ENCODE measurements at regions not wholly inside any gene's neighbourhood (a gene's known extent, or its start where the extent isn't known, plus 50 kb on each side); places are given as distances from the start of the nearest gene placed in this dataset.

DNA sequence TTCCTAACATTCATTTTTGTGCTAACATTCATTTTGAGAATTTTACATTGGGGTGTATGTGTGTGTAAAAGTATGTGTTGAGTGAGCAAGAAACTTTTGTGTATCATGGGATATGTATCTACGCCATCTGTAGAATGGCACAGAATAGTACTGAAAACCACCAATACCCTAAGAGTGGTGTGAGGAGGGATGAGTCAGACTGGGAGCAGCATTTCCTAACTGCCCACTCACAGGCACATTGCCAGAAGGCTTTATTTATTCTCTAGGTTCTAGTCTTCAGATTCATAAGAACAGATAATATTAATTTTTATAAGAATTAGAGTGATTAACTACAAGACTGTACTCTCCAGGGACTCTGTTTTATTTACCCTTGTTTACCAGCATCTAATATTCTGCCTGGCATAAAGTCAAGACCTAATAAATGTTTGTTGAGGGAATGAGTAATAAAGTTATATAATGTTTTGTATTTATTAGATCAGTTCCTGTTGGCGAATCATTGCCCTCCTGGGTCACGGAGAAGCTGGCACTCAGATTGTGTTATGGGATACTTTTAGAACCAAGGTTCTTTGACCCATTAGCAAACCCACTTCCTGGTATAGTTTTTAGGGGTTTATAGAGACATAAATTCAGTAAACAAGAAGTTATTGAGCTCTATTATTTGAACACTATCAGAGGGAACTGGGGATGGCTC lies 159.1 kb upstream of the PPP2R2B start:
- no peak for DNase-seq (ENCODE audit: low read depth)

DNA sequence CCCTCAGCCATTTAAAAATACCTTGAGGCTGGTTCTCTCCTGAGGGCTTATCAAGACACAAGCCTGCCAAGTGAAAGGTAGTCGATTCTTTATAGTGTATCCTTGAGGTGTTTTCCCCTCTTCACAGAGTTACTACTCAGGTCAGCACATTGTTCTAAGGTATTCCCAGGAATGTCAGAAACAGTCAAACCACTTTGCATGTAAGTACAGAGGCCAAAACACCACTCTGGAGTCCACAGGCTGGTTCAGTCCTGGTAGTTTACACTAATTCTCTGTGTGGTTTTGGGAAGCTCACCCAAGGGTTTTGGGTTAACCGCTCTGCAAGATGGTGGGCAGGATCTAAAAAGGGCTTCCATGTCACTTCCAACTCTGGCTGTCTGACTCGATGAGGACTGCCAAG lies 162.3 kb upstream of the PPP2R2B start:
- no peak for DNase-seq (ENCODE audit: low read depth)

DNA sequence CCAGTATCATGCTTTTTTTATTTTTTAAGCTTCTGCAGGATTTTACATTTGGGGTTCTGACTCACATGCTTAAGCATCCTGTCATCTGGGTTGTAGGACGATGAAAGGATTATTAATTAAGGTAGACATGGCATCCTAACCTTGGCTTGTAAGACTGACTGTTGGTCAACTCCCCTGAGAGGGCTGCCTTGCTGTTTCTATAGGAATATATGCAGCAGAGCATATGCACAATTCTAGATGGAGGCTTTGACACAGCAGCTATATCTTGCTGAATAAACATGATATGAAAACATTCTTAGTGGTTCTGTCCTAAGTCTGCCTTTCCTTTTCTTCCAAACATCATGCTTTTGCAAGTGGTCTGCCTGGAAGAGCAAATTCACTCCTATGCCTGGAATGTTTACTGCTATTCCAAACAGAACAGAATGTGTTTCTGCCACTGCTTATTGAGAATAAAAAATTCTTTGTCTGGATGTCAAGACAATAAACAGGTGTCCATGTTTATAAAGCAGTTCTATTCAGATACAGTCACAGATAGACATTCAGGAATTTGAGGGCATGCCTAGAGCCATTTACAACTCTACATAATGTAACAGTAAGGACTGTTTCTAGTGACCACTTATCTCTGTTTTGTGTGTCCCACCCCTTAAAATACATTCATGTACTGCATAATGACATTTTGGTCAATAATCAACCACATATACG lies 166.2 kb upstream of the PPP2R2B start:
- no peak for DNase-seq (ENCODE audit: low read depth)

DNA sequence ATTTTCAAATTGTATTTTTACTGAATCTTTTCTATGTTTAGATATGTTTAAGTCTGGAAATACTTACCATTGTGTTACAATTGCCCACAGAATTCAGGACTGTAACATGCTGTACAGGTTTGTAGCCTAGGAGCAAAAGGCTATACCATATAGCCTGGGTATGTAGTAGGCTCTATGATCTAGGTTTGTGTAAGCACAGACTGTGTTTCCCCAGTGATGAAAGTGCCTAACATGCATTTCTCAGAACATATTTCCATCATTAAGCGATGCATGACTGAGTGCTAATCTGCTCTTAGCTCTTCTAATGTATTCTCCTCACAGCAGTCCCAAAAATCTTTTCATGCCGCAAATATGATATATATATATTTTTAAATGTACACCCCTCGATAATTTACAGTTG lies 166.7 kb upstream of the PPP2R2B start:
- no peak for DNase-seq (ENCODE audit: low read depth)

DNA sequence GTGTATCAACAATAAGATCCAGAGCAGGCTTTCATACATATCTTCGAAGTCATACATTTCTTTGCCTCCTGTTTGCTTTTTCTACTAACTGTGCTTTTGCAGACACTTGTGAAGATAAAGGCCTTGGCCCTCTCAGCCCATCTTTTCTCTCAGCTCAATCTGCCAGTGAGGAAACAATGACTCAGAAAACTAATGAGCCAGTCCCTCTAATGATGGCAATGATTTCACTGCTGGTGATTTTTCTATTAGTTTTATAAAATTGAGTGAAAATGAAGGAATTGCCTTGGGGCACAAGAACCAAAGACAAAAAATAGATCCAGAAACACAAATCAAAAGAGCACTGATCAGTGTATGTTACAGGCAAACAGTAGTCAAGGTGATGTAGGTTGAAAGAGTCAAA lies 167.7 kb upstream of the PPP2R2B start:
- DNase-seq (ENCODE audit: low read depth) = no peak

DNA sequence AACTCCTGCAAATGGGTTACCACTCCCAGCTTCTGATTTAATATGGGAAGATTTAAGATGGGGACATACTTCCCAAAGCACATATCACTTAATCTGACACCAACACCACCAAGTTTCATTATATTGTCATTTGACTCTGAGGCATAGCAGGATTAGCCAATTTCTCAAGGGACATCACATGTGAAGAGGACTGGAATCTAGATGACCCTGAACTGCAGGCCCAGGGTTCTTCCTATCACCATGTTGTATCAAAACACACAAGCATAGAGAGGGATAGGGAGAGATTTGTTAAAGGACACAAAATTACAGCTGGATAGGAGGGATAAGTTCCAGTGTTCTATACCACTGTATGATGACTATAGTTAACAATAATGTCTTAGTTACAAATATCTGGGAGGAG lies 168.3 kb upstream of the PPP2R2B start:
- DNase-seq (ENCODE audit: low read depth) = no peak

DNA sequence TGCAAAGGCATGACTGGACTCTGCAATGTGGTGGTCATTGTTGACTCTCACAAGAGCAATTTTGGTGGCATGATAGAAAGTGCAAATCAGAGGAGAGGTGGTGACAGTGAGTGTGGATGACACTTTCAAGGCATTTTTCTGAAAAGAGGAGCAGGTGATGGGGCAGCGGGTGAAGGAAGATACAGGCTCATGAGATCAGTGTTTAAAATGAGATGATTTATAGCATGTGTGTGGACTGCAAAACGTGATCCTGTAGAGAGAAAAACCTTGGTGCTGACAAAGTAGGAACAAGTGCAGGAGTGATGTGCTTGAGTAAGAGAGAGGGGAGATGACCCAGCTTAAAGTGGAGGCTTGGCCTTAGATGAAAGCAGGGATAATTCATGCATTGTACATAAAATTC lies 171.2 kb upstream of the PPP2R2B start:
- no peak for DNase-seq (ENCODE audit: low read depth)

DNA sequence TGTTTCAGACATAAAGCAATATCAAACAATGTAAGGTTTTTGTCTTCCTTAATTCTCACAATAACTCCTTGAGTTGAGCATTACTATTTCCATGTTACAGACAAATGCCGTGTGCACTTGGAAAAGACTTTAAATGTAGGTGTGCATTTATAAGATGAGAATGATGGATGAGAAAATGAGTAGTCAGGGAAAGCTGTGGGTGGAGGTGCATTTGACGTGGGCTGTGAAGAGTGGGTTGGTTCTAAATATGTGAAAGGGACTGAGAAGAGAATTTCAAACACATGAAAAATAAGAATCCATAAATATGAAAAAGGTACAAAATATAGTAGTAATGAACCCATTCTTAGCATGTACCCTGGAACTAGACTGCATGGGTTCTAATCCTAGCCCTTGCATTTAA lies 171.6 kb upstream of the PPP2R2B start:
- no peak for DNase-seq (ENCODE audit: low read depth)

DNA sequence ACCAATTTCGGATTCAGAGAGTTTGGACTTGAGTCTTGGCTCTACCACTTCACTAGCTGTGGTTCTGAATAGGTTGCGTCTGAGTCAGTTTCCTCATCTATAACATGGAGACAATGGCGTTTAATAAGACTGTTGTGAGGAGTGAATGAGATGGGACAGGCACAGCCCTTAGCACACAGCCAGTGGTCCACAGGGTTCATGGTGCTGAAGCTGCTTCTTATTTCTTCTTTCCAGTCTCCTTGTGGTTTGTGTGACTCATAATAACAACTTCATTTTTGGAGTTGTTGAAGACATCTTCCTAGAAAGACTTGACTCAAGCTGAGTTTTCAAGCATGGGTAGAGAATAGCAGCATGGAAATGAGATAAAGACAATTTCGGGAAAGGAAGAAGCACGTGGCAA lies 172.6 kb upstream of the PPP2R2B start:
- no peak for DNase-seq (ENCODE audit: low read depth)

DNA sequence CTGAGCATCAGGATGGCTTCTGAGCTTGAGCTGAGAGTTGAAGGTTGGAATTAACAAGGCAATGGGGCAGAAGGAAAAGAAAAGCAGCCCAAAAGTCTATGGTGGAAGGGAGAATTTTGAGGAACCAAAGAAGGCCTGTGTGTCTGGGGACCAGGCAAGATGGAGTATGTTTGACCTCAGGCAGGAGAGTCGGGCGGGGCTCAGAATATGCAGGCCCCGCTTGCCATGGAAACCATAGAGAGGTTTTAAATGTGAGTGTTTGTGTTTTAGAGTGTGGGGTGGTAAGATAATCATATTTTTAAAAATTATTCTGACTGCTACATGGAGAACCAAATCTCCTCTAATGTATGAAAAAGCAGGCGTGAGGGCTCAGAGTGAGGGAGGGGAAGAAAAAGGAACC lies 174.0 kb upstream of the PPP2R2B start:
- DNase-seq (ENCODE audit: low read depth) = no peak

DNA sequence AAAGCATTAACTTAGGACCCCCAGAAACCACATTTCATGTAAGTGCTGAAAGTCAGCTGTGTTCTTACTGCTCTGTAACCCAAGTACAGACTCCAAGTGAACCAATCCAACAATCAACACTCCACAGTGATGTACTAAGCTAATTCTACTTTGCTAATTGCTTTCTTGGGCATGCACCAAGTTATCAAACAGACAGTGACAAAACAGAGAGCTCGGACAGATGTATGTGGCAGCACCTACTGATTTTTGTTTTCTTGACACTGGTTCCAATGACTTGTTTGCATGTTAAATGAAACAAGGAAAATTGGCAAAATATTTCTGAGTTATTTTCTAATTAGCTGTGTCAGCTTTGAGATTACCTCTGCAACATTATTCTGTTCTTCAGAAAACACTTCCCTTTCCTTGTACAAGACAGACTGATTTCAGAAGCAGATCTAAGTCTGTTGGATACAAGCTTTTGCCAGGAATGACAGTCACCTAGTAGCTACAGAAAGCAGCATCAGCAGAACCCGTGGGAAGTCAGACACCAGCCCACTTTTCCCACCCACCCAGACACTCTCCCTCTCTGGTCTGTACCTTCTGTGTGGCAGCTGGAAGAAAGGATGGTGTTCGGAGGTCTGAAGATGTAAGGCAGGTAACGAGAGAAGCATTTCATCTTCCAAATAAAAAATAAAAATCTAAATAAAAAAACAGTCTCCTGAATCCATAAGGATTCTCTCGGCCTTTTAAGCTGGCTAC lies 176.7 kb upstream of the PPP2R2B start:
- DNase-seq (ENCODE audit: low read depth) = no peak

DNA sequence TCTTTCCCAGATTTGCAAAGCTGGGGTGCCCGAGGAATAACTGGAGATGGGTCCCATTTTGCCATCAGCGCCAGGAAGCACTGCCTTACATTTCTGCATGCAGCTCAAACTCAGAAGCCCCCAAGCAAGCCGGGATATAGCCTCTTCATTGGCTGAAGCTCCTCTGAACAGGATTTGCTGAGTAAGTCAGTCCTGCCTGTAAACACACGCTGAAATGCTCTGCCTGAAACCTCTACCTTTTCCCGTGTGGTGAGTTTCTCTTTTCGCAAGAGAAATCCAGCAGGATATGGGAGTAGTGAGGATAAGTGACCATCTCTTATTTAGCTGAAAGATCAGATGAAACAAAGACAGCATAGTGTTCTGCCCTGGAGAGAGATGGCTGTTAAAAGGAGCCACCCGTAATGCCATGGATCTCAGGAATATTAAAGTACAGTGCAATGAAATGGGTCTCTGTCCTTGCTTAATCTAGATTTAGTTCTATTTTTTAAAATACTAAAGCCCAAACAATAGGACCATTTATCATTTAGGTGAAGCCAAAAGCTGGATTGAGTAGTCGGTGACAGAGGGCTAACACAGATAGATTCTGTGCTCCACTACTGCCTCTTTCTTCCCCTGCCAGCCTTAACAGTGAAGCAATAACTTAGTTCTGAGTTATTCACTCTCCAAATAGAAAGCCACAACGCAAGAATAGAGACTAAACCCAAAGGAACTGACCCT lies 177.5 kb upstream of the PPP2R2B start:
- no peak for DNase-seq (ENCODE audit: low read depth)

DNA sequence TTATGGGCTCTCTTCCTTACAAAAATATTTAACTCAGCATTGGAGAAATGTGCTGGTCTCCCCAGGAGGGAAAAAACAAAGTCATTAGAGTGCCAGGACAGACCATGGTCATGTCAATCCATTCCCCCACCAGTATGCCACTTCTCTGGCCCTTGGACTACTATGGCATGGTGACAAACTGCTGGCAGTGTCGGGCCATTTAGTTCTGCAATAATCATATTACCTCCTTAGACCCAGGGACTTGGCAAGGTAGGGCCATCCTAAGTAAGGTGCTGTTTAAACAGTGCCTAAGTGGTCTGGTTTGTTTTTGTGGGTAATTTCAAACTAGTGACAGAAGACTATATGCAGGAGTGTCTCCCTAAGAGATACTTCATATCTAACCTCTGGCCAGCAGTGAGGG lies 177.8 kb upstream of the STK32A start:
- DNase-seq (ENCODE audit: low read depth) = no peak

DNA sequence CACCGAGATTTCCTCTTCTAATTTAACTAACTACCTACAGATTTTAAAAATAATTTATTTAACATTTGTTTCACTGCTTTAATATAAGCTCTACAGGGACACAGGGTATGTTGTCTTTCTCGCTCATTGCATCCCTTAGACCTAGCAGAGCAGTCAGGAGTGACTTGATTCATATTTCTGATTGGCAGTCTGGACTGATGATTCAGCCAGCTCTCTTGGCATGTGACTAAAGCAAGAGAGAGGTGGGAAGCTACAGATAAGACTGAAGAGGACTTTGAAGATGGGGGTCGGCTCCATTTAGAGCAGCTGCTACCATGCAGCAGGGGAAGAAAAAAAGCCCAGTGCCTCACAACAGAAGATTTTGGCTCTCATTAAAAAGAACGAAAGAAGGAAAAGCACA lies 173.4 kb upstream of the STK32A start:
- DNase-seq (ENCODE audit: low read depth) = no peak

DNA sequence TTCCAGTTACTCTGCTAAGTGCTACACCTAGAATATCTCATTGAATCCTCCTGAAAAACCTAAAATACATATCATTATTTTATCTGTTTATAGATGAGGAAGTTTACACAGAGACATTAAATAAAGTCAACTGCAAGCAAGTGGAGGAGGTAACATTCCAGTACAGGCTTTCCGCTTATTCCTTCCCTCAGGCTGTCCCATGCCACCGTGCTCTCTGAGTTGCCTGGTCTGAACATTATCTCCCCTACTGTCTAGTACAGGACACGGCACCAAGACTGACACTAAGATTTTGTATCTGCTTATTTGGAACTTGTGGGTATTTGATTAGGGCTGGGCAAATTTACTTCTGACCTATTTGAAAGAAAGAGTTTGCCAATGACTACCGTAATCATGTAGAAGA lies 172.4 kb upstream of the STK32A start:
- DNase-seq (ENCODE audit: low read depth) = no peak

DNA sequence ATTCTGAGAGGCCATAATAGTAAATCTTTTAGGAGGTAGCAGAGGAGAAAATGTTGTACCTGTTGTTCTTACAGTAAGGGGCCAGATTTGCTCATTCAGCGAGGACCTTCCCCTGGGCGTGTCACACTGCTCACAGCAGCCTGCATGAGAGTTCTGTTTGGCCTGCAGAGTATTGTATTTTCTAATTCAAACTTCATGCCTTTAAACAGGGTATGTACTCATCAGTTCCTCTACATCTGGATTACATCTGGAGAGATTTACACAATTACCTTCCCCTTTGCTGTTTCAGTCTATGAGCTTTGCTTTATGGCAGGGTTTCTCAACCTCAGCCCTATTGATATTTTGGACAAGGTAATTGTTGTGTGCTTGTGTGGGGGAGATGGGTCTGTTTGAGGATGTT lies 170.9 kb upstream of the STK32A start:
- DNase-seq (ENCODE audit: low read depth) = no peak

DNA sequence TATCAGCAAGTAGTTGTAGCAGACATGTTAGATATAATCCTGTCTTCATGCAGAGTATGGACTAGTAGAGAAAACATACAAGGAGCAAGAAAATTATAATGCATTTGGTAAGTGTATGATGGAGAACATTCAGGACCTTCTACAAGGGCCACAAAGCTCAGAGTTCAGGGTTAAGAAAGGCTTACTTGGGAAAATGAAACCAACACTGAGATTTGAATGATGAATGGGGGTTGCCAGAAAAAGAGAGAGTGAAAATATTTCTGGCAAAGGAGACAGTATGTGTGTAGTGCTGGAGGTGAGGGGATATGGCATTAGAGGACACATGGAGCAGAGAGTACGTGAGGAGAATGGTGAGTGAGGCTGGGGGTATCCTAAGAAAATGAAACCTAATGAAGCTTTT lies 169.8 kb upstream of the STK32A start:
- no peak for DNase-seq (ENCODE audit: low read depth)

DNA sequence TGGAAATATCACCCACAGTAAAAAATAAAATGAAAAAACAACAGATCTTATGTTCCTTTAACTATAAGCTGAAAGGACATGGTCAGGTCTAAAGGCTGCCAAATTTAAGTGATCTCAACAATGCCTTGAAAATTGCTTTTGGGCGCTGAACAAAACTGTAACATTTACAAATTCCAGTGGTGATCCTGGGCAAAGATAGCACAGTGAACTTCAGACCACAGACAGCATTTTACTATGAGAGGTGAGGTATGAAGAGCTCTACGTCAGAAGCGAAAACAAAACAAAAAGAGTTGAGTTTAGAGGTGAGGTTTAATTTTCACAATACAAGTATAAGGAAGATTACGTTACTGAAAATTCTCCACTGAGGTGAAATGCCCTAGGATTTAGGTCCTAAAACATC lies 165.8 kb upstream of the STK32A start:
- no peak for DNase-seq (ENCODE audit: low read depth)

DNA sequence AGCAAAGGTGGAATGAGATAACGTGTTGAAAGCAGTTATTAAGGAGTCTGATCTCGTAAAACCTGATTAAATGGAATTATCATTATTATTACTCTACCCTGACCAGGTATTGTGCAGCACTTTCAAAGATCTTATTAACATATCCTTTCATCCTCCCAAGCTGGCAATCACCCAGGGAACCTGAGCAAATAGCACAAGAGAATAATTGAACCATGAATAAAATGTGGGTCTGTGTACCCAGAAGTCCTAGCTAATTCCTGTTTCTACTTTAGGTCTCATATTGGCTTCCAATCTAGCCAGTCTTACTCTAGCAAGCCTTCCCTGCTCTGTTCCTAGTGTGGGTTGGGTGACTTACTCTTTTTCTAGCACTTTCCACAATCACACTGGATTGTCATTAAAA lies 162.2 kb upstream of the STK32A start:
- no peak for DNase-seq (ENCODE audit: low read depth)

DNA sequence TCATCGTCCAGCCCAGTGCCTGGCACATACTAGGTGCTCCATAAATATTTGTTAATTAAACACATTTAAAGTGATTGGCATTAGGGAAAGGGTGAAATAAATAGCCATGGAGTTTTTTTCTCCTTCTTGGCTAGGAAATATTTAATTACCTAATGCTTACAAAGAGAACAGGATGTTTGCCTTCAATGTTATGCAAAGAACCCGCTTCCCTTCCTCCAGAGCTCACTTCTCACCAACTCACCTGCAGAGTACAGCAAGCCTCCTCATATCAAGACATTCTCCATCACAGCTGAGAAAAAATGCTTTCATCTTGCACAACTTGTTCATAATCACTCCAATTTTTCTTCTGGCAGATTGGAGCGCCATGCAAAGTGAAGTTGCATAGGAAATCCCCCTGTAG lies 161.7 kb upstream of the STK32A start:
- no peak for DNase-seq (ENCODE audit: low read depth)

DNA sequence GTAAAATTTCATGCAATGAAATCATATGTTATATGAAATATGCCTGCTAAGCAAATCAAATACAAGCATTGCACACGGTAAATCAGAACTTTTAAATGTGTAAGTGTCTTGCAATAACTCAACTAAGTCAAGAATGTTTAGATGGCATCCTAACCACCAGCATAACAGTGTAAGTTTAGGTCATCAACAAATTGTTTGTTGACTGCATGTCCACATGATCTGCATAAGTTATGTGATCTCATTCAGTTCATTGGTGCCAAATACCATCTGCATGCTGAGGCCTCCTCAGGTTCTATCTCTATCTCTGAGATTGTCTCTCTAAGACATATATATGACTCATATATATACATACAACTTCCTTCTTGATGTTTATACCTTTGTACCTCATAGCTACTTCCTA lies 159.6 kb upstream of the STK32A start:
- no peak for DNase-seq (ENCODE audit: low read depth)

DNA sequence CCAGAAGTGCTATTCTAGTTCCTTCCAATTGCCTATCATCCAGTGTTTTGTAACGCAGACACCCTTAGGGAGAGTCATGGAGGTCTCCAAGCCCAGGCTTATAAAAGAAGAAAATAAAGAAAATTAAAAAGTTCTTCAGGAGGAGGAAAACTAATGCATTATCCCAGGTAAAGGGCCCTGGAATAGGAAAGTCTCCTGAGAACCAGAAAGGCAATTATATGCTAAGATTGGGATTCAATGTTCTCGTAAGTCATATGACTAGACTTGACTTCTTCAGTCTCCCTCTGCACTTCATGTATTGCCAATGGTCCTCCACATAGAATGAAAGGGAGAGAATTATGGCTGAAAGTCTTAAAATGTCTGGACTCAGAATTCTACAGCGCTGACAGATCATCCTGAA lies 154.4 kb upstream of the STK32A start:
- DNase-seq (ENCODE audit: low read depth) = no peak

DNA sequence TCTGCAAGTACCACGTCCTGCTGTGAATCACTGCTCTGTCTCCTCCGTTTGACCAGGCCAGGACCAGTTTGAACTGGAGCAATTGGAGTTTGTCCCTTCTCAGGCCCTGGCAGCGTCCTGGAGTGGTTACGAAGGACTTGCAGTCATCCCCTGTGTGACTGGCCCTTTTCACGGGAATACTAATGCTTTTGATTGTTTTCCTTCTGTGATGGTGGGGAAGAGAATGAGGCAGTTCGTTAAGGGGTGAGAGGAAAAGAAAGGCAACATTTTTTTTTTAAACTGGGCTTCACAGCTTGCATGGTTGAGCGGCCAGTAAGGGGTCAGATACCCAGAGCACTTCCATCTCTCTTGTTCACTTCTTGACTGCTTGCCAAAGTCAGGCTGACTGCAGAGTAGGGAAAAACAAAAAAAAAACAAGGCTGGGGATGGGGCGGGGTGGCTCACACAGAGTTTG lies 153.5 kb upstream of the STK32A start:
- no peak for DNase-seq (ENCODE audit: low read depth)
